Endothelial cell (in vitro differentiated cells): ENCODE measurements at regions not wholly inside any gene's neighbourhood (a gene's known extent, or its start where the extent isn't known, plus 50 kb on each side); places are given as distances from the start of the nearest gene placed in this dataset.

Experiments used
- DNase-seq: peaks from one replicate; pipeline ENCODE4 v3.0.0; 2021; ENCODE audit warnings: low spot score
- H3K27ac Mint-ChIP-seq: one replicate; pipeline ENCODE4 v1.8.0; 2021; ENCODE audit warnings: mixed read lengths, inconsistent platforms; ENCODE audit not compliant: unreplicated experiment
- H3K27me3 Mint-ChIP-seq: one replicate; pipeline ENCODE4 v1.8.0; 2021; ENCODE audit warnings: mild to moderate bottlenecking, moderate library complexity, mixed read lengths, inconsistent platforms; ENCODE audit not compliant: unreplicated experiment
- H3K36me3 Mint-ChIP-seq: one replicate; pipeline ENCODE4 v1.8.0; 2021; ENCODE audit warnings: mild to moderate bottlenecking, low read depth, mixed read lengths, inconsistent platforms; ENCODE audit not compliant: unreplicated experiment
- H3K4me1 Mint-ChIP-seq: one replicate; pipeline ENCODE4 v1.8.0; 2021; ENCODE audit warnings: mild to moderate bottlenecking, mixed read lengths, inconsistent platforms; ENCODE audit not compliant: unreplicated experiment
- H3K4me3 Mint-ChIP-seq: one replicate; pipeline ENCODE4 v1.8.0; 2021; ENCODE audit warnings: mild to moderate bottlenecking, mixed read lengths, inconsistent platforms; ENCODE audit not compliant: unreplicated experiment
- H3K9me3 Mint-ChIP-seq: one replicate; pipeline ENCODE4 v1.8.0; 2021; ENCODE audit warnings: mixed read lengths, inconsistent platforms; ENCODE audit not compliant: unreplicated experiment
- TF ChIP-seq, protein P1 (sequence below): fragments of 200-600 bp; sonication (generic); IDR thresholded peaks from one replicate; pipeline ENCODE4 v1.5.0; 2021; ENCODE audit warnings: antibody characterized with exemption; ENCODE audit not compliant: unreplicated experiment

DNA sequence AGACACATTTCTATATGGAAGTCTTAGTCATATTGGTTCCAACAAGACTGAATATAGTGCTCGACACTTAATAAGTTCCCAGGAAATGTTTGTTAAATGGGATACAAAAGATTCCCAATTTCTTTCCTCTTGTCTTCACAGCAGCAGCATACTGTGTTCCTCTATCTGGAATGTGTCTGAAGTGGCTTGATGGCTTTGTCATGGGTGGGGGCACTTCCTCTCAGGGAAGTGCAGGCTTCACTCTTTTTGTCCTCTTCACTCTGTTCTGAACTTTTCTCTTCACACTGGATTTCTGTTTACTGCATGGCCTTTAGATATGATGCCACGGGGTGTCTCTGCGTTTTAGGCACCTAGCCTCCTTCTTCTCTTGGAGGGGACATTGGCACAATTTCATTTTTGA lies 127.7 kb upstream of the C9orf72 start:
- TF ChIP-seq, protein P1, sequence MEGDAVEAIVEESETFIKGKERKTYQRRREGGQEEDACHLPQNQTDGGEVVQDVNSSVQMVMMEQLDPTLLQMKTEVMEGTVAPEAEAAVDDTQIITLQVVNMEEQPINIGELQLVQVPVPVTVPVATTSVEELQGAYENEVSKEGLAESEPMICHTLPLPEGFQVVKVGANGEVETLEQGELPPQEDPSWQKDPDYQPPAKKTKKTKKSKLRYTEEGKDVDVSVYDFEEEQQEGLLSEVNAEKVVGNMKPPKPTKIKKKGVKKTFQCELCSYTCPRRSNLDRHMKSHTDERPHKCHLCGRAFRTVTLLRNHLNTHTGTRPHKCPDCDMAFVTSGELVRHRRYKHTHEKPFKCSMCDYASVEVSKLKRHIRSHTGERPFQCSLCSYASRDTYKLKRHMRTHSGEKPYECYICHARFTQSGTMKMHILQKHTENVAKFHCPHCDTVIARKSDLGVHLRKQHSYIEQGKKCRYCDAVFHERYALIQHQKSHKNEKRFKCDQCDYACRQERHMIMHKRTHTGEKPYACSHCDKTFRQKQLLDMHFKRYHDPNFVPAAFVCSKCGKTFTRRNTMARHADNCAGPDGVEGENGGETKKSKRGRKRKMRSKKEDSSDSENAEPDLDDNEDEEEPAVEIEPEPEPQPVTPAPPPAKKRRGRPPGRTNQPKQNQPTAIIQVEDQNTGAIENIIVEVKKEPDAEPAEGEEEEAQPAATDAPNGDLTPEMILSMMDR = no peak
- peaks cover 11% of the 10 kb centered on the region for H3K4me1 Mint-ChIP-seq
- H3K27ac Mint-ChIP-seq = no peak overlapping the region
- no peak overlapping the region for H3K4me3 Mint-ChIP-seq
- H3K9me3 Mint-ChIP-seq = no peaks in the 10 kb centered on the region
- H3K27me3 Mint-ChIP-seq = no peaks in the 10 kb centered on the region
- H3K36me3 Mint-ChIP-seq = no peaks in the 10 kb centered on the region
- no peak for DNase-seq

DNA sequence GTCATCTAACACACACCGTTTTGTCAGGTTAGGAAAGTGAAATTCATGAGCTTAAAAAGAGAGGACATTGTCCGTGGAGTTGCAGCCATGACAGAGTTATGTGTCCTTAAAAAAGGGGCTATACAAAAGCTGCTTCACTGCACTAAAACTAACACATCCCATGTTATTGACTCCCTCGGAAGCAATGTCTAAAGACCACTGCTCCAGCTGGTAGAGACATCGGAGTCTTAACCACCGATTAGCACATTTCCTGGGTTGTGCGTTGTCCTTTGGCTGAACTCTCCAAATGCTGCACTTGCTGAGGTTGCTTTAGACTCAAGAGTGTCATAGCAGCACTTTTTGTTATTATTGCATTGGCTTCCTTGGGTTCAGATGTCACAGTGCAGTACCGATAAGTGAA lies 128.3 kb upstream of the C9orf72 start:
- Mint-ChIP-seq H3K27ac (no peak overlapping the region), H3K36me3 (no peaks in the 10 kb centered on the region), H3K27me3 (no peaks in the 10 kb centered on the region), H3K4me1 (peaks cover 11% of the 10 kb centered on the region), H3K9me3 (no peaks in the 10 kb centered on the region), H3K4me3 (no peak overlapping the region)
- TF ChIP-seq, protein P1 = no peak
- no peak for DNase-seq

DNA sequence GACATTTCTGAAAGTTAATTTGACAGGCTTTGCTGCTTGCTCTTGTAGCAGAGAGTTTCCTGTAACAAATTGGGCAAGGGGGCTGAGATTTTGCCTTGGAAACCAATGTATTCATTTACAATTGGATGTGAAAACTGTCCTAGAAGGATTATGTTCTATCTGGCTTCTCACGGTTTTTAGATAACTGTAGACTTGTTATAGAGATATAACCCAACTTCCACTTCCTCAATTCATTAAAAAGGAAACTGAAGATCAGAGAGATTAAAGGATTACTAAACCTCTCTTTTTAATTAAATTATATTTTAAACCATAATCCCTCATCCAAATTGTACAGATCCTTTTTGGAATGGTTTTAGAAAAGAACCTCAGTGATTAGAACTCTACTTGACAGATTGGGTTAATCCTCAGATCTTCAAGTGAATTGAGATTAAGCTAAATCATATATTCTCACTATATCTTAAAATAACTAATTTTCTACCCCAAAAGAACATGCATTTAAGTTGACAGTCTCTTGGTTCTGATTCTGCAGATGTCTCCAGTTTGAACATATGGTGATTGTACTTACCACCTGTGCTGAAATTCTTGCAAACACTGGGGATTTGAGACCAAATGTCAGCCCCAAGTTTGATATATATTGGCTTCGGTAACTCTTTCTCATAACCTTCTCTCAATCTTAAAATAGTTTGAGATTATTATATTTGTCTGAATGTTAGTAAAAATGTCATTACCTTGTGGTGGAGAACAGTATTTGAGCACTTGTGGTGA lies 130.1 kb upstream of the C9orf72 start:
- H3K4me3 Mint-ChIP-seq = no peak overlapping the region
- TF ChIP-seq, protein P1 = no peak
- peaks cover 11% of the 10 kb centered on the region for H3K4me1 Mint-ChIP-seq
- DNase-seq = no peak
- no peak overlapping the region for H3K27ac Mint-ChIP-seq
- no peaks in the 10 kb centered on the region for H3K9me3 Mint-ChIP-seq
- H3K36me3 Mint-ChIP-seq = no peaks in the 10 kb centered on the region
- no peaks in the 10 kb centered on the region for H3K27me3 Mint-ChIP-seq

DNA sequence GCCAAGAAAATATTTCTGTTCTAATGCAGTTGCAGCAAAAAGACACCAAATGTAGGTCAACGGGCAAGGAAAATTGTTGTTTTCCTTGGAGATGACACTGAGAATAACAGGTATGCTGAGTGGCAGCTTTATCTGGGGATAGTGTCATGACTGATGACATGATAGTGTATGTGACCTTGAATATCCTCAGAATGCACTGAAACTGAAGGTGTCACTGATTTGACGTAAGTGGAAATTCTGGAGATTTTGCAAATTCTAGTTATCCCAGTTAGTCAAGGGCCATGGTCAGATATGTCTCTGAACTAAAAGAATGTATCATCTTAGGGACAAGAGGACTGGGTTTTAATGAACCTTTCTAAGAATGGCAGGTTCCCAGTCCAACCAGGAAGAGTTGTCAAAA lies 138.0 kb upstream of the C9orf72 start:
- peaks cover 10% of the 10 kb centered on the region for H3K4me1 Mint-ChIP-seq
- no peaks in the 10 kb centered on the region for H3K36me3 Mint-ChIP-seq
- H3K27ac Mint-ChIP-seq = no peak overlapping the region
- TF ChIP-seq, protein P1 = no peak
- H3K27me3 Mint-ChIP-seq = no peaks in the 10 kb centered on the region
- no peaks in the 10 kb centered on the region for H3K9me3 Mint-ChIP-seq
- no peak overlapping the region for H3K4me3 Mint-ChIP-seq
- no peak for DNase-seq

DNA sequence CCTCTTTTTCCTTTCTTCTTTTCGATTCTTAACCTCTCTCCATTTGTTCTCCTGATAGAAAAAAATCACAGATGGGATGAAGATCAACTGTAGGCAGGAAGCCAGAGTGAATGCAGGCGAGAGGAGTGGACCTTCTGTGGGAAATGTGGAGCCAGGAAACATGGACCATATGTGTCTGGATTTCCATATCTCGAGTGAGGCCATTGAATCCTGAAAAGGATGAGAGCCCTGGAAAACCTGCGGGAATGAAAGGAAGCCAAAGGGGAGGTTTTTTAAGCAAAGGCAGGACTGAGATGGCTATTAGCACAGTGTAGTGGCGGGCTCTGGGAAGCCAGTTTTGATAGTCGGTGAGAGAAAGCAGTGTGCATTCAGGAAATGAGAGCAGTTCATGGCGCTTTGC lies 139.5 kb upstream of the C9orf72 start:
- Mint-ChIP-seq H3K36me3 (no peaks in the 10 kb centered on the region), H3K27me3 (no peaks in the 10 kb centered on the region), H3K4me1 (peaks cover 10% of the 10 kb centered on the region), H3K4me3 (no peak overlapping the region), H3K27ac (no peak overlapping the region), H3K9me3 (no peaks in the 10 kb centered on the region)
- TF ChIP-seq, protein P1 = no peak
- DNase-seq = no peak
